Parathyroid adenoma (tissue), 2 donors: ENCODE measurements at regions not wholly inside any gene's neighbourhood (a gene's known extent, or its start where the extent isn't known, plus 50 kb on each side); places are given as distances from the start of the nearest gene placed in this dataset.

Source experiments
- H2AFZ ChIP-seq: fragments of 300-600 bp; sonication (generic); one replicate; pipeline ENCODE4 v1.7.0; 2017; ENCODE audit warnings: antibody characterized with exemption, mild to moderate bottlenecking
- H3K27ac ChIP-seq: fragments of 300-600 bp; sonication (generic); one replicate; pipeline ENCODE4 v1.7.0; 2017
- H3K27me3 ChIP-seq: fragments of 300-600 bp; sonication (generic); one replicate; pipeline ENCODE4 v1.7.0; 2017; ENCODE audit warnings: low read length; ENCODE audit not compliant: control insufficient read depth, insufficient read depth
- H3K36me3 ChIP-seq: fragments of 300-600 bp; sonication (generic); one replicate; pipeline ENCODE4 v1.7.0; 2017; ENCODE audit warnings: low read length; ENCODE audit not compliant: control insufficient read depth, insufficient read depth
- H3K4me1 ChIP-seq: fragments of 300-600 bp; sonication (generic); one replicate; pipeline ENCODE4 v1.7.0; 2017; ENCODE audit warnings: control low read depth
- H3K4me2 ChIP-seq: fragments of 300-600 bp; sonication (generic); one replicate; pipeline ENCODE4 v1.7.0; 2017; ENCODE audit warnings: low read length
- H3K4me3 ChIP-seq: fragments of 300-600 bp; sonication (generic); one replicate; pipeline ENCODE4 v1.7.0; 2017; ENCODE audit warnings: low read depth, low read length
- H3K79me2 ChIP-seq: fragments of 300-600 bp; sonication (generic); one replicate; pipeline ENCODE4 v1.7.0; 2017; ENCODE audit warnings: control low read depth
- H3K9ac ChIP-seq: fragments of 300-600 bp; sonication (generic); one replicate; pipeline ENCODE4 v1.7.0; 2017; ENCODE audit warnings: mild to moderate bottlenecking
- H3K9me3 ChIP-seq: fragments of 300-600 bp; sonication (generic); one replicate; pipeline ENCODE4 v1.7.0; 2017; ENCODE audit warnings: low read length; ENCODE audit not compliant: control insufficient read depth
- TF ChIP-seq, protein P1 (sequence below): fragments of 300-600 bp; sonication (generic); IDR thresholded peaks from one replicate; pipeline ENCODE4 v1.7.0; 2017; ENCODE audit warnings: antibody characterized with exemption, mild to moderate bottlenecking
- donor health status: primary hyperparathyroidism.

DNA sequence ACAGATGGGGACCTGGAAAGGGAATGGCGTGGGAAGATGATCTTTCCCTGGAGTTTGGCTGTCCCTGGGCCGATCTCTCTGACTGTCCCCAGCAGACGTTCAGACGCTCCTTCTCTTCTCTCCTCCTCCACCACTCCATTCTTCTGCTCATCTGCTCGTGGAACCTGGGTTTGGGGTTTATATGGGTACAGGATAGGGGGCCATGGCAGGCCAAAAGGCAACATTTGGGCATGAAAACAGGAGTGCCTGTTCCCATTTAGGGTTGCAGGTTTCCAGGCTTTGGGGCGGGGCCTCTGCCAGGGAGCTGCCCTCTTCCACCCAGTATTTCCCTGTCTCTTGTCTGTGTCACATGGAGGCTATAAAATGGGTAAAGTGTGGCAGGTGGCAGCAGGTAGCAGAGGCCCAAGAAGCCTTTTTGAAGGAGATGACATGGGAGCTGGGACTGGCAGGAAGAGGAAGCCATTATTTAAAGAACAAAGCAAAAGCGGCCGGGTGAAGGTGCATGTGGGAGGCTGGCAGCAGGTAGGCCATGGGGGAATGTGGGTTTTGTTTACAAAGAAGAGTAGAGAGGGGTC lies 203.7 kb downstream of the BMP7 start:
- Histone ChIP-seq H2AFZ (no peak overlapping the region), H3K27ac (no peak overlapping the region), H3K9ac (no peak overlapping the region), H3K4me1 (no peaks in the 10 kb centered on the region), H3K79me2 (no peaks in the 10 kb centered on the region), H3K4me3 (no peak overlapping the region), H3K4me2 (no peak overlapping the region), H3K36me3 (no peaks in the 10 kb centered on the region), H3K27me3 (no peaks in the 10 kb centered on the region), H3K9me3 (no peaks in the 10 kb centered on the region)
- TF ChIP-seq, protein P1, sequence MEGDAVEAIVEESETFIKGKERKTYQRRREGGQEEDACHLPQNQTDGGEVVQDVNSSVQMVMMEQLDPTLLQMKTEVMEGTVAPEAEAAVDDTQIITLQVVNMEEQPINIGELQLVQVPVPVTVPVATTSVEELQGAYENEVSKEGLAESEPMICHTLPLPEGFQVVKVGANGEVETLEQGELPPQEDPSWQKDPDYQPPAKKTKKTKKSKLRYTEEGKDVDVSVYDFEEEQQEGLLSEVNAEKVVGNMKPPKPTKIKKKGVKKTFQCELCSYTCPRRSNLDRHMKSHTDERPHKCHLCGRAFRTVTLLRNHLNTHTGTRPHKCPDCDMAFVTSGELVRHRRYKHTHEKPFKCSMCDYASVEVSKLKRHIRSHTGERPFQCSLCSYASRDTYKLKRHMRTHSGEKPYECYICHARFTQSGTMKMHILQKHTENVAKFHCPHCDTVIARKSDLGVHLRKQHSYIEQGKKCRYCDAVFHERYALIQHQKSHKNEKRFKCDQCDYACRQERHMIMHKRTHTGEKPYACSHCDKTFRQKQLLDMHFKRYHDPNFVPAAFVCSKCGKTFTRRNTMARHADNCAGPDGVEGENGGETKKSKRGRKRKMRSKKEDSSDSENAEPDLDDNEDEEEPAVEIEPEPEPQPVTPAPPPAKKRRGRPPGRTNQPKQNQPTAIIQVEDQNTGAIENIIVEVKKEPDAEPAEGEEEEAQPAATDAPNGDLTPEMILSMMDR = no peak

DNA sequence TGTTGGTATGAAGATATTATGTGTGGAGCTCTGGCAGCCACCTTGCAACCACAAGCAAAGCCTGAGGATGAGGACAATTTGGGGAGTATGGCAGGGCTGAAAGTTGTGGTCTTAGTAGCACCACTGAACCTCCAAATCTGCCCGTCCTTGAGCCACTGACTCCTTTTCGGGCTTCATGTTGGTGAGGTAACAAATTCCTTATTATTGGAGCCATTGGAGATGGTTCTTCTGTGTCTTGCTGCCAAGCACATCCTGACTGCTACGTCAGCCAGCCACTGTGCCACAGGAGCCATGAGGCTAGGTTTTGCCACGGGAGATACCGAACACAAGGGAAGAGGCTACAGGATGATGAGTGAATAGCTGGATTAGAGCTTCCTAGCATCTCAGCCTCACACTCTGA lies 201.6 kb downstream of the BMP7 start:
- TF ChIP-seq, protein P1 = no peak
- Histone ChIP-seq H3K79me2 (no peaks in the 10 kb centered on the region), H3K36me3 (no peaks in the 10 kb centered on the region), H3K9ac (no peak overlapping the region), H2AFZ (no peak overlapping the region), H3K4me2 (no peak overlapping the region), H3K27ac (no peak overlapping the region), H3K4me3 (no peak overlapping the region), H3K4me1 (no peaks in the 10 kb centered on the region), H3K9me3 (no peaks in the 10 kb centered on the region), H3K27me3 (no peaks in the 10 kb centered on the region)

DNA sequence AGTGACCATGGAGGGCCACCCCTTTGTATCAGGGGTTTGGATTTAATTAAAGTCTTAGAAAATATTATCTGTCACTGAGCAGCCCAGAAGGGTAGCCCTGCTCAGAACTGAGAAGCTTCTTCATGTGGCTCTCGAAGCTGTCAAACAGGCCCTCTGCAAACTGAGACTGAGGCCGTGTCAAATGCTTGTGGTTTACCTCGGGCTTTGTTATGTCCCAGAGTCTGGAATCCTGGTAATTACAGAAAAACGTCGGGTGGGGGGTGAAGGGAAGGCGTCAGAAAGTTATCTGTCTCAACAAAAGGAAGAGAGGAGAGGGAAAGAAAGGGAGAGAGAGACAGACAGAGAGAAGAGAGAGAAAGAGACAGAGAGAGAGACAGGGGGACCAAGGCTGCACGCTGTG lies 200.8 kb downstream of the BMP7 start:
- Histone ChIP-seq H3K79me2 (no peaks in the 10 kb centered on the region), H3K4me3 (no peak overlapping the region), H2AFZ (no peak overlapping the region), H3K27ac (no peak overlapping the region), H3K27me3 (no peaks in the 10 kb centered on the region), H3K9ac (no peak overlapping the region), H3K4me1 (no peaks in the 10 kb centered on the region), H3K9me3 (no peaks in the 10 kb centered on the region), H3K4me2 (no peak overlapping the region), H3K36me3 (no peaks in the 10 kb centered on the region)
- TF ChIP-seq, protein P1 = no peak

DNA sequence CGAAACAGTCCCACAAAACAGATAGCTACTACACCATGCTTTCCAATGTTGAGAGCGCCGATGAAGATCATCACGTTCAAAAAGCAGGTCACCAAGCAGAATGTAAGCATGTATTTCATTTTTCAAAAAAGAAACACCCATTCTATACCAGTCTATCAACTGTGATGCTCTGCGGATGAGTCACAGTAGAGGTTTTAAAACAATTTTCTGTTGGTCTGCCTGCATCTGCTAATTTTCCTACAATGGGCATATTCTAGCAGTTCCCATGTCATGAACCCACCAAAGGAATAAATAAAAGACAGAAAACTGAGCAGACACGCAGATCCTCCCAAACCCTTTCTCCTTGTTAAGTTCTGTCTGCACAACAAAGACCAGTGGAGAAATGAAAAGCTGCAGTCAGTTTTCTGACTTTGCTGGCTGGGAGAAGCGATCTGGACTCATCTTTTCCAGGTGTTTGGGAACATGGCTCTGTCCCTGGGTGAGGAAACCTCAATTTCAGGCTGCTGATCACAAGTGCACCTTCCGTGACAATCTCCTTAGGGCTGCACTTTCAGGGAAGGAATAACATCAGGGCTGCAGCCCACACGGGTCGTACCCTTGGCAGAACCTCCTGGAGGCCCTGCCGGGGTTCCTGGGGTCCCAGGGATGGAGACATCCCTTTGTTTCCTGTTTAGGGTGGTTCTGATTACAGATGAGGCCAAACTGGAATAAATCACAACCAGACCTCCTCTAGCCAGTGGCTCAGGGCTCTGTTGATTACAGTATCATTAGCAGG lies 200.1 kb downstream of the BMP7 start:
- Histone ChIP-seq H3K4me1 (no peaks in the 10 kb centered on the region), H3K27me3 (no peaks in the 10 kb centered on the region), H3K9ac (no peak overlapping the region), H3K27ac (no peak overlapping the region), H3K36me3 (no peaks in the 10 kb centered on the region), H3K4me2 (no peak overlapping the region), H2AFZ (no peak overlapping the region), H3K9me3 (no peaks in the 10 kb centered on the region), H3K4me3 (no peak overlapping the region), H3K79me2 (no peaks in the 10 kb centered on the region)
- TF ChIP-seq, protein P1 = no peak

DNA sequence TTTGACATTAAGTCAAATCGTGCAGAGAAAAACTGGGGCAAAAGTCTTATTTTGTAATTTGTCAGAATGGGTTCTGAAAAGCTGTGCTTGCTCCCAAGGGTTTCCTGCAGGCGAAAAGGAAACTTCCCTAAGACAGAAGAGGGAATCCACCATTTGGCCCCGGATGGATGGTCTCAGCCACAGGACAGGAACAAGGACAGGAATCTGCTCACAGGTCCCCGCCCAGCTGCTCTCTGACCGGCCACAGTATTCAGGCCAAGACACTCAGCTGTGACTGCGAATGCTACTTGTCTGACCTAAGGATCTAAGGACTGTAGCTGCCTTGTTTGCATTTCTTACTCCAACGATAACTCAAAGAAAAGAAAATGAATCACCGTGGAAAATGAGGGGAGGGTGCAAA lies 197.0 kb downstream of the BMP7 start:
- H2AFZ ChIP-seq = no peak overlapping the region
- H3K9ac ChIP-seq = no peak overlapping the region
- no peak overlapping the region for H3K27ac ChIP-seq
- H3K27me3 ChIP-seq = no peaks in the 10 kb centered on the region
- H3K4me1 ChIP-seq = no peaks in the 10 kb centered on the region
- TF ChIP-seq, protein P1 = no peak
- no peaks in the 10 kb centered on the region for H3K36me3 ChIP-seq
- H3K9me3 ChIP-seq = no peaks in the 10 kb centered on the region
- no peaks in the 10 kb centered on the region for H3K79me2 ChIP-seq
- no peak overlapping the region for H3K4me3 ChIP-seq
- H3K4me2 ChIP-seq = no peak overlapping the region
